Liver (tissue), 8 donors: ENCODE measurements at regions not wholly inside any gene's neighbourhood (a gene's known extent, or its start where the extent isn't known, plus 50 kb on each side); places are given as distances from the start of the nearest gene placed in this dataset.

Source experiments
- DNase-seq: peaks from one replicate; pipeline ENCODE4 v3.0.0-alpha.2; 2017; ENCODE audit warnings: low spot score
- H3K27ac ChIP-seq, 2 donors: one replicate each; pipeline ENCODE4 v1.7.0; 2013; ENCODE audit warnings: inconsistent platforms in 2 of 2, low read length in 2 of 2, control low read depth in 1 of 2, low read depth in 1 of 2, mild to moderate bottlenecking in 1 of 2
- H3K27me3 ChIP-seq, 4 donors: one replicate each; pipeline versions ENCODE4 v1.6.1 to v1.7.0; 2013; ENCODE audit warnings: low read length in 3 of 4, inconsistent platforms in 1 of 4, mild to moderate bottlenecking in 1 of 4, moderate library complexity in 1 of 4; ENCODE audit not compliant: control insufficient read depth in 4 of 4, insufficient read depth in 4 of 4
- H3K36me3 ChIP-seq, 4 donors: one replicate each; pipeline versions ENCODE4 v1.6.1 to v1.7.0; 2013; ENCODE audit warnings: low read length in 3 of 4, mild to moderate bottlenecking in 3 of 4, low read depth in 1 of 4, moderate library complexity in 1 of 4; ENCODE audit not compliant: control insufficient read depth in 4 of 4, insufficient read depth in 3 of 4
- H3K4me1 ChIP-seq, 4 donors: one replicate each; pipeline versions ENCODE4 v1.6.1 to v1.7.0; 2013; ENCODE audit warnings: low read length in 3 of 4, mild to moderate bottlenecking in 3 of 4, moderate library complexity in 1 of 4; ENCODE audit not compliant: control insufficient read depth in 4 of 4, insufficient read depth in 4 of 4
- H3K4me3 ChIP-seq, 3 donors: one replicate each; pipeline versions ENCODE4 v1.6.1 to v1.7.0; 2013; ENCODE audit warnings: low read length in 3 of 3, control low read depth in 1 of 3, low read depth in 1 of 3, mild to moderate bottlenecking in 1 of 3
- H3K9ac ChIP-seq, 2 donors: one replicate each; pipeline ENCODE4 v1.7.0; 2013; ENCODE audit warnings: low read length in 2 of 2, mild to moderate bottlenecking in 2 of 2, moderate library complexity in 2 of 2, control low read depth in 1 of 2, low read depth in 1 of 2
- H3K9me3 ChIP-seq, 4 donors: one replicate each; pipeline versions ENCODE4 v1.6.1 to v1.7.0; 2013; ENCODE audit warnings: low read length in 3 of 4; ENCODE audit not compliant: control insufficient read depth in 4 of 4
- ATF3 ChIP-seq: IDR thresholded peaks from 2 replicates; pipeline ENCODE4 v1.6.1; 2016; ENCODE audit warnings: antibody characterized with exemption
- CTCF ChIP-seq: fragments of 150-350 bp; IDR thresholded peaks from 2 replicates; pipeline ENCODE4 v1.5.1; 2017; ENCODE audit warnings: improper control_type of control experiment, low read depth, low read length; ENCODE audit not compliant: missing input control
- EGR1 ChIP-seq, 2 donors: IDR thresholded peaks; 2 replicates each; pipeline ENCODE4 v1.6.1; 2016 to 2018; ENCODE audit warnings: antibody characterized with exemption in 2 of 2, low read depth in 2 of 2
- FOXA1 ChIP-seq: IDR thresholded peaks from 2 replicates; pipeline ENCODE4 v1.6.1; 2016; ENCODE audit warnings: antibody characterized with exemption
- FOXA2 ChIP-seq: IDR thresholded peaks from 2 replicates; pipeline ENCODE4 v1.6.1; 2016; ENCODE audit warnings: antibody characterized with exemption
- GABPA ChIP-seq, 2 donors: IDR thresholded peaks in 1 of 2; conservative IDR thresholded peaks in 1 of 2; 2 replicates each; pipeline ENCODE4 v1.6.1; 2016; ENCODE audit warnings: antibody characterized with exemption in 2 of 2, mild to moderate bottlenecking in 1 of 2, moderate library complexity in 1 of 2
- HNF4A ChIP-seq, 2 donors: conservative IDR thresholded peaks; 2 replicates each; pipeline ENCODE4 v1.6.1; 2016; ENCODE audit warnings: antibody characterized with exemption in 2 of 2, mild to moderate bottlenecking in 2 of 2
- HNF4G ChIP-seq: IDR thresholded peaks from 2 replicates; pipeline ENCODE4 v1.6.1; 2016; ENCODE audit warnings: antibody characterized with exemption
- JUND ChIP-seq, 2 donors: IDR thresholded peaks; 2 replicates each; pipeline ENCODE4 v1.6.1; 2016; ENCODE audit warnings: antibody characterized with exemption in 2 of 2
- MAX ChIP-seq: IDR thresholded peaks from 2 replicates; pipeline ENCODE4 v1.6.1; 2016; ENCODE audit warnings: antibody characterized with exemption
- NR2F2 ChIP-seq: IDR thresholded peaks from 2 replicates; pipeline ENCODE4 v1.6.1; 2016; ENCODE audit warnings: antibody characterized with exemption
- RAD21 ChIP-seq, 2 donors: IDR thresholded peaks; 2 replicates each; pipeline ENCODE4 v1.6.1; 2016; ENCODE audit warnings: antibody characterized with exemption in 2 of 2, mild to moderate bottlenecking in 2 of 2
- REST ChIP-seq: IDR thresholded peaks from 2 replicates; pipeline ENCODE4 v1.6.1; 2016; ENCODE audit warnings: antibody characterized with exemption, mild to moderate bottlenecking
- RXRA ChIP-seq, 2 donors: IDR thresholded peaks; 2 replicates each; pipeline ENCODE4 v1.6.1; 2017 to 2018; ENCODE audit warnings: antibody characterized with exemption in 2 of 2, mild to moderate bottlenecking in 1 of 2
- SP1 ChIP-seq: IDR thresholded peaks from 2 replicates; pipeline ENCODE4 v1.6.1; 2018; ENCODE audit warnings: antibody characterized with exemption, mild to moderate bottlenecking
- TAF1 ChIP-seq: conservative IDR thresholded peaks from 2 replicates; pipeline ENCODE4 v1.6.1; 2016; ENCODE audit warnings: antibody characterized with exemption, mild to moderate bottlenecking
- YY1 ChIP-seq: IDR thresholded peaks from 2 replicates; pipeline ENCODE4 v1.6.1; 2016; ENCODE audit warnings: antibody characterized with exemption, mild to moderate bottlenecking
- ZBTB33 ChIP-seq: IDR thresholded peaks from 2 replicates; pipeline ENCODE4 v1.6.1; 2016; ENCODE audit warnings: antibody characterized with exemption
- WGBS: extraction: QIAGEN DNeasy Blood & Tissue Kit; methylation state at CpG from one replicate; pipeline ENCODE4 v1.1.7; 2013; 5-methylcytosine and 5-hydroxymethylcytosine counted together
- donor health status: healthy.
- donor health status: healthy.
- donor health status: healthy.
- donor health status: healthy.
- donor health status: healthy.

- Histone ChIP-seq H3K4me1 (no peaks in the 10 kb centered on the region), H3K9ac (no peak overlapping the region), H3K27me3 (peaks cover 0 to 4% (median 3%) of the 10 kb centered on the region in 4 donors), H3K36me3 (no peaks in the 10 kb centered on the region), H3K27ac (no peak overlapping the region), H3K9me3 (no peaks in the 10 kb centered on the region), H3K4me3 (no peak overlapping the region)
- no peak for TF ChIP-seq HNF4A (conservative IDR thresholded peaks at IDR 0.05)
- no peak for TF ChIP-seq JUND (IDR thresholded peaks at IDR 0.05)
- TF ChIP-seq SP1: no peak
- no peak for TF ChIP-seq ATF3
- no peak for TF ChIP-seq RXRA (IDR thresholded peaks at IDR 0.05)
- no peak for TF ChIP-seq YY1
- no peak for TF ChIP-seq FOXA1
- TF ChIP-seq REST: no peak
- TF ChIP-seq HNF4G: no peak
- no peak for TF ChIP-seq CTCF
- no peak for TF ChIP-seq NR2F2
- no peak for TF ChIP-seq RAD21 (IDR thresholded peaks at IDR 0.05)
- no peak for TF ChIP-seq FOXA2
- no peak for TF ChIP-seq GABPA (IDR thresholded peaks at IDR 0.05 in 1 of 2, conservative IDR thresholded peaks at IDR 0.05 in 1 of 2)
- no peak for TF ChIP-seq TAF1
- TF ChIP-seq EGR1 (IDR thresholded peaks at IDR 0.05; ENCODE audit: low read depth in 2 of 2): no peak
- no peak for TF ChIP-seq ZBTB33
- no peak for TF ChIP-seq MAX
- 47% methylated on average over 2 of the region's 2 CpGs for whole genome bisulfite sequencing
- DNase-seq: no peak
These were observed 997.2 kb downstream of the TUSC7 start for GRCh38 chr3:117706756-117707155.

GRCh38 chr3:117708601-117709000 is 999.0 kb downstream of the TUSC7 start:
- DNase-seq: no peak
- Histone ChIP-seq H3K9ac (no peak overlapping the region), H3K4me1 (no peaks in the 10 kb centered on the region), H3K4me3 (no peak overlapping the region), H3K27ac (no peak overlapping the region), H3K9me3 (no peaks in the 10 kb centered on the region), H3K36me3 (no peaks in the 10 kb centered on the region), H3K27me3 (peaks cover 0 to 4% (median 3%) of the 10 kb centered on the region in 4 donors)
- 77% methylated on average over 3 of the region's 3 CpGs for WGBS
- no peak for TF ChIP-seq CTCF
- TF ChIP-seq FOXA1: no peak
- TF ChIP-seq TAF1: no peak
- TF ChIP-seq REST: no peak
- TF ChIP-seq GABPA (IDR thresholded peaks at IDR 0.05 in 1 of 2, conservative IDR thresholded peaks at IDR 0.05 in 1 of 2): no peak
- no peak for TF ChIP-seq JUND (IDR thresholded peaks at IDR 0.05)
- no peak for TF ChIP-seq RAD21 (IDR thresholded peaks at IDR 0.05)
- no peak for TF ChIP-seq EGR1 (IDR thresholded peaks at IDR 0.05; ENCODE audit: low read depth in 2 of 2)
- TF ChIP-seq SP1: no peak
- TF ChIP-seq ATF3: no peak
- no peak for TF ChIP-seq HNF4G
- TF ChIP-seq RXRA (IDR thresholded peaks at IDR 0.05): no peak
- TF ChIP-seq FOXA2: no peak
